ENCODE measurements at regions not wholly inside any gene's neighbourhood (a gene's known extent, or its start where the extent isn't known, plus 50 kb on each side); places are given as distances from the start of the nearest gene placed in this dataset.

DNA sequence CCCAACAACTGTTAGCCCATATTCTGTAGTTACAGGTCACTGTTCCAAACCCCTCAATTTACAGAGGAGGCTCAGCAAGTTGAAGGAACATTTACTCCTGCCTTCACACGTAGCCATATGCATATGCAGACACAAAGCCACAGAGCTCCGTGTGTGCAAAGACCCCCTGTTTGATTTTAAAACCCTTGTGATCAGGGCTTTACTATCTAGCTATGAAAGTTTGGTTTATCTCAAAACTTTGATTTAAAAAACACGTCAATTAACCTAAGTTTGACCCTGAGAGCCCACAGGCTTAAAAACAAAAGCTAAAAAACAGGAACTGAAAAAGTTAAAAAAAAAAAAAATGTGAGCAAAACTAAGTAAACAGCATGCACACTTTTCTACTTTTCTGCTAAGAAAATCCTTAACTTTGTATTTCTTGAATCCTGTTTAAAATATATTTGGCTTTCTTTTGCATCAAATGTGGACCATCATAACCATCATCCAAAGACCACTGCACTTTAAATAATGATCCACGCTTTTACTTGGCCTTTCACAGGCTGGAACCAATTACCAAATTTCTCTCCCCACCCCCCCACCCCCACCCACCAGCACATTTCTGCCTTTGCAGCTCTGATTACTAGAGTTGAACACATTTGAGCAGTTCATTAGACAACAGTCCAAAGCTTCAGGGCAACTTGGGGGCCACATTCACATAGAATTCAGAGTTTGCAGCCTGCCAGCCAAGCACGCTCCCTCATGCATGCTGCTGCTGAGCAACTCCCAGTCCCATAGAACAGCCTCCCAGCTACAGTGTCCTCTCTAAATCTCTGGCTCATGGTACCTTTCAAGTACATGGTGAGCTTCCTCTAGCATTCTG, 128.8 kb upstream of the MAP3K1 start:
- no peak for DNase-seq (ENCODE audit: low read depth)

DNA sequence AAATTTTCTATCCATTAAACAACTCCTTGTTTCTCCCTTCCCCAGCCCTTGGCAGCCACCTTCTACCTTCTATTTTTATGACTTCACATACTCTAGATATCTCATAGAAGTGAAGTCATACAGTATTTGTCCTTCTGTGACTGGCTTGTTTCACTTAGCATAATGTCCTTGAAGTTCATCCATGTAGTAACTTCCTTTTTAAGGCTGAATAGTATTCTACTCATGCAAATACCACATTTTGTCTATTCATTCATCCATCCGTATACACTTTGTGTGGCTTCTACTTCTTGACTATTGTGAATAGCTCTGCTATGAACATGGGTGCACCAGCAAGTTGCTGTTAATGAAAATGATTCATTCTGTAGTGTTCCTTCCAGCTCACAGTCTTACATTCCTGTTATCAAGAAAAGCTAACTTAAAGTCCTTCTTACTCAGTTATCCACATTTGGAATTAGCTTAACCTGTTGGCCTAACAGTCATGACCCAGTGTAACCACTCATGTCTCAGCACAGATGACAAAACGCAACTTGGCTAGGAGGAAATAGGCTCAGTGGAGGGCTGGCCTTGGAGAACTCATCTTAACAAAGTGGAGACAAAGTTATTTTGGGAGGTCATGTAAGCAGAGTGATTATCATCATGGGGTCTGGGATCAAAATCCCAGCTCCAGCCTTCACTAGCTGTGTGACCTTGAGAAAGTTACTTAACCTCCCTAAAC, 129.7 kb upstream of the MAP3K1 start:
- DNase-seq (ENCODE audit: low read depth): no peak

DNA sequence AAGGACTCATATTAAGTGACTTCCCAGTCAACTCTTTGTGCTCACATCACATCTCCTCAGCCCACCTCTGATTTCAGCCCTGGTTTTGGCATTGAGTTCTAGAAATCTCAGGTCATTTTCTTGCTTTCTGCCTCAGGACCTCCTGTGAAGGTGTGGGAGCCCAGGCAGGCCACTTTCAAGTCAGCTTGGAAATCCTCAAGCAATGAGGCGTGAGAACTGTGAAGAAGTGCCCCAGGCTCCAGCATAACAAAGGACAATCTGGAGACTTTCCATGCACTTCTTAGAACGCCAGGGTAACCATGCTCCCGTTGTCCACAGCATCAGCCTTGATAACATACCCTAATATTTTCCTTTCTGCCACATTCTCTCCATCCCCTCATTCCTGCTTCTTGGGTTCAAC, 131.2 kb upstream of the MAP3K1 start:
- DNase-seq (ENCODE audit: low read depth): no peak

DNA sequence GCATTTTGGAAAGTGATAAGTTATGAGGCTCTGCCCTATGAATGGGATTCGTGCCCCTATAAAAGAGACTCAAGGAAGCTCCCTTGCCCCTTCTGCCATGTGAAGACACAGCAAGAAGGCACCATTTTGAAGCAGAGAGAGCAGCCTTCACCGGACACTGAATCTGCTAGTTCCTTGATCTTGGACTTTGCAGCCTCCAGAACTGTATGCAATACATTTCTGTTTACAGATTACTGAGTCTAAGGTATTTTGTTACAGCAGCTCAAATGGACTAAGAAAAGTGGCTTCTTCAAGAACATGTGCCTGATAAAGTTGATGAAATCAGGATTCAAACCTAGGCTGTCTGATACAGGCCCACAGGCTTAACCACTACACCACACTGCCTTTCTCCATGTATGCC, 131.6 kb upstream of the MAP3K1 start:
- no peak for DNase-seq (ENCODE audit: low read depth)

DNA sequence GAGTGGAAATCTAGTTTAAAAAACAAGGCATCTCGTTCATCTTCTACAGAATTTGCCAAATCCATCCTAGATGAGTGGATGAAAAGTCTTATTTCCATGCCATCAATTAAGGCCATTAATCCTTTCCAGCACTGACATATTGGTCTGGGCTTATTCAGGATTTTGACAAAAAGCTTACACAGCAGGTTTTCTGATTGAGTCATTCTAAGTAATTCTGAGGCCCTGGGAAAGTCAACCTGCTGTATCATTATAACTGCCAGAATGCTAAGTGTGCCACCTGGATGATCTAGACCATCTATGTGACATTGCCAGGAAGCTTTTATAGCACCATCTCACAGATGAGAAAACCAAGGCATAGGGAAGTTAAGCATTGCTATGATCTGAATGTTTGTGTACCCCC, 132.1 kb upstream of the MAP3K1 start:
- no peak for DNase-seq (ENCODE audit: low read depth)

DNA sequence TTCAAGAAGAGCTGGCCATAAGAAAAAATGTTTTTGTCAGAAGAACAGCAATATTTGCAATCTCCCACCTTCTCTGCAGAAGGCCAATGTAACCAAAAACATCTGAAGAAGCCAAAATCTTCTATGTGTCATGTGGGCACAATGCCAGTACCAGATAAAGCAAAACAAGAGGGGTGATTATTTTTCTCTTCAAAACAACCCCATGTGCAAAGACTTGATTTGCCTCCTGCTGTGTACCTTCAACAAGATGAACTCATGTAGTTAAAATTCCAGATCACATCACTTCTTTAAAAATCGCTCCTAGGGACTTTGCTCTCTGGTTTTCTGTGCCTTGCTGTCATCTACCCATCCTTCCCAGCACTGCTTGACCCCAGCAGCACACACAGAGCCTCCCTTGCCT, 134.0 kb upstream of the MAP3K1 start:
- DNase-seq (ENCODE audit: low read depth): peak; percentile 31

DNA sequence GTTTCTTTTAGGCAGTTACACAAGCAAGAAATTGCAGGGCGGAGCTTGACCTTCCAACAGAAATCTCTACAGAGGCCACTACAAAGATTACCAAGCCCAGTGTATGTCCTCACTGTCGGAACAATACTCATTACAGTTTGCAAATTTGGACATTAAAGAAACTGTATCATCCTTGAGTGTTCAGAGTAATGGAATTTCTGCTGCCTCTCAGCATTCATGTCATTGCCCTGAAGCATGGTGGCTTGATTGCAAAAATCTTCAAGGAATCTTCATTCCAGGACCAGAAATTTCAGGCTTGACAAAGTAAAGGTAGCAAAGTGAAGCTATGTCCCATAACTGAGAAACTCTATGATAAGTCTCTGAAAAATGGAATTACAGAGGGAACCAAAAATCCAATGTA, 134.6 kb upstream of the MAP3K1 start:
- no peak for DNase-seq (ENCODE audit: low read depth)

DNA sequence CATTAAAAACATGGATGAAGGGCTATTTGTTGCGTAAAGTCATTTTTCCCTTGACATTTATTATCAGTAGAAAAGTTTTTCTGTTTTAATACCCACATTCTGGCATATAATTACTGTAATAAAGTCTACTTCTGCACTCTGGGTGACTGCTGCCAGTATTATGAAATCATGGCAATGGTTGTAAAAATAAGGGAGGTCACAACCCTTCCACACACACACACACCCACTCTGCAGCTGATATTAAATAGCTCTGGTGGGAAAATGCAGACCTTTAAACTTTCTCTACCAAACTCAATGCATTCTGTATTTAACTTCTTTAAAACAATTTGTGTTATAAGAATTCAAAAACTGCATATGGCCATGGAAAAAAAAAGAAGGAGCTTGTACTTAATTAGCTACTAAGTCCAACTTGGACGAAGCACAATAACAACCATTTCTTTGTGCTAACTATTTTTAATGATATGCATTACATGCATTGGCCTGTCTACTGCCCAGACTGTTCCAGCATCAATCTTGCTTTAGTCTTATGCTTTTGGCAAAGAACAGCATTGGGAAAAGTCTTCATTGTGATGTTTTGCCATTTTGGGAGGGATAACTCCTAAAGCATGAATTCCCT, 137.6 kb upstream of the MAP3K1 start:
- DNase-seq (ENCODE audit: low read depth): no peak

DNA sequence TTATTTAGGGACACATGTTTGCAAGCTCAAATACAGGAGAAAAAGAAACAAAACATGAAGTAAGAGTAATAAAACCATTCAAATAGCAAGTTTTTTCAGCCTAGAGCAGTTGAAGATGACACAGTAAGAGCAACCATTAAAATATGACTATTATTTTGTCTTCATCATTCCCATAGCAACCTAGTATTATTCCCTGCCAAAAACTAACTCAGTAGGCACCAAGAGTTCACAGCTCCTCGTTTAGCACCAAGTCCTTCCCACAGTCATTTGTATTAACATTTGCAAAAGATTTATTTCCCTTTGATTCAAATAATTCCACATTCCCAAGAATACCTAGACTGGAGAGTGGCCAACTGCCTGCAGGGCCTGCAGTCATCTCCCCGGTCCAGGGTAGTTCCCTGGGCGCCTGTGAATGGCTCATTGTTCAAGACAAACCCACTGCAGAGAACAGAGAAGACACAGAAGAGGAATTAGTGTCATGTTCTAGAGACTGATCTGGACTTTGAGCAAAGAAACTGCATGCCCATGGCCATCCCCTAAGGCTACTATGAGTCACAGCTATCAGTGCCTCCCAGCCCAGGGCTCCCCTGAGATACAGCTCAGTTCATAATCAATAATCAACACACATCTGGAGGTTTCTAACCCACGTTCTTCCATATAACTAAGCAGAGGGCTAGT, 139.1 kb upstream of the MAP3K1 start:
- no peak for DNase-seq (ENCODE audit: low read depth)

DNA sequence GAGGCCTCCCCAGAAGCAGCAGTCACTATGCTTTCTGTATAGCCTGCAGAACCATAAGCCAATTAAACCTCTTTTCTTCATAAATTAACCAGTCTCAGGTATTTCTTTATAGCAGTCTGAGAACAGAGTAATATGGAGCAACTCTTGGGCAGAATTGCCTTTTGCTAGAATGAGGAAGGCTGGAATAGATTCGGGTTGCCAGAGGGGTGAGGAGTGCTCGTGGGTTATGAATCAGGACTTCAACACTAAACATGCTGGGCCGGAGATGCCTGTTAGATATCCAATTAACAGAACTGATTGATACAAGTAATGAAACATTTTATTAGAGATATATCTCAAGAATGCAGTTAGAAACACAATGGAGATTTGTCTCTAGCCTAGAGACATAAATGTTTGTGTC, 140.9 kb upstream of the MAP3K1 start:
- DNase-seq (ENCODE audit: low read depth): no peak

DNA sequence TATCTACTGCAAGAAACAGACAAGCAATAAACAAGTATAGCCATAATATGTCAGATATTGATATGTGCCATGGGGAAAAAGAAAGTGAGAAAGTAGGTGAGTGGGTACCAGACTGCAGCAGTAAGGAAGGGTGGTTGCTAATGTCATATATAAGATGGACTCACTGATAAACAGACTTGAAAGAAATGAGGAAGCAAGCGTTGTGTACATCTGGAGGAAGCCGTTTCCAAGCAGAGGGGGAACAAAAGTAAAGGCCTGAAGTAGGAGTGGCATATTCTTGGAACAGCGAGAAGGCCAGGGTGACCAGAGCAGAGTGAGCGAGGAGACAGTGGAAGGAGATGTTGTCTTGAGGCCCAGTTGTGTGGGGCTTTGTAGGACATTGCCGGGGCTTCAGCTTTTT, 142.2 kb upstream of the MAP3K1 start:
- DNase-seq (ENCODE audit: low read depth): no peak

DNA sequence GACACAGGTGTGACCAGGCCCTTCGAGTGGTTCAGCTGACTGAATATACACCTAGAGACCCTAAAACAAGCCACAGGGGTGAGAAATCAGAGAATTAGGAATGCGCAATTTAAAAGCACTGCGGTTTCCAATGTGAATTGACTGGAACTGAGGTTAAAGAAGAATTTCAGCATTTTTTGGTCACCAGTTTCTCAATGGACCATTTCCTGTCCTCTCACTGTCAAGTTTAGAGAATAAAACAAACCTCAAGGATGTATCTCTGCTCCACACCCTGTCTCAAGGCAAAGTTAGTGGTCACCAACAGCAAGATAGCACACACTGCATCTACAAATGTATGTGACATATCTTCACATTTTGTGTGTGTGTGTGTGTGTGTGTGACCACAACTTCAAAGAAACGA, 143.8 kb upstream of the MAP3K1 start:
- DNase-seq (ENCODE audit: low read depth): no peak

DNA sequence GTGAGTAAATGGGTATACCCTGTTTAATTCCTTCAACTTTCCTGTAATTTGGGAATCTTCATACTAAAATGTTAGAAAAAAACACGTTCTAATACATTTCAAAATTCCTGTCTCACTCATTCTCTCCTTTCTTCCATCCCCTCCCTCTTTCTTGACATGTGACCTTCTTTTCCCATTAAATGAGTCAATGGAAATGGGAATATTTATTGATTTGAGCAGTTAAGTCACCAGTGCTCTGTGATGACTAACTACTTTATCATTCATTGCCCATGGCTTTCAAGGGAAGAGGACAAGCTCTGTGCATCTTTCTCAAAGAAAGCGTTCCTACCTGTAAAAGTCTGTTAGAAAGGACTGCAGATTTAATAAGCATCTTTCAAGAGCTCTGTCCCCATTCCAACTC, 144.4 kb upstream of the MAP3K1 start:
- DNase-seq (ENCODE audit: low read depth): no peak

DNA sequence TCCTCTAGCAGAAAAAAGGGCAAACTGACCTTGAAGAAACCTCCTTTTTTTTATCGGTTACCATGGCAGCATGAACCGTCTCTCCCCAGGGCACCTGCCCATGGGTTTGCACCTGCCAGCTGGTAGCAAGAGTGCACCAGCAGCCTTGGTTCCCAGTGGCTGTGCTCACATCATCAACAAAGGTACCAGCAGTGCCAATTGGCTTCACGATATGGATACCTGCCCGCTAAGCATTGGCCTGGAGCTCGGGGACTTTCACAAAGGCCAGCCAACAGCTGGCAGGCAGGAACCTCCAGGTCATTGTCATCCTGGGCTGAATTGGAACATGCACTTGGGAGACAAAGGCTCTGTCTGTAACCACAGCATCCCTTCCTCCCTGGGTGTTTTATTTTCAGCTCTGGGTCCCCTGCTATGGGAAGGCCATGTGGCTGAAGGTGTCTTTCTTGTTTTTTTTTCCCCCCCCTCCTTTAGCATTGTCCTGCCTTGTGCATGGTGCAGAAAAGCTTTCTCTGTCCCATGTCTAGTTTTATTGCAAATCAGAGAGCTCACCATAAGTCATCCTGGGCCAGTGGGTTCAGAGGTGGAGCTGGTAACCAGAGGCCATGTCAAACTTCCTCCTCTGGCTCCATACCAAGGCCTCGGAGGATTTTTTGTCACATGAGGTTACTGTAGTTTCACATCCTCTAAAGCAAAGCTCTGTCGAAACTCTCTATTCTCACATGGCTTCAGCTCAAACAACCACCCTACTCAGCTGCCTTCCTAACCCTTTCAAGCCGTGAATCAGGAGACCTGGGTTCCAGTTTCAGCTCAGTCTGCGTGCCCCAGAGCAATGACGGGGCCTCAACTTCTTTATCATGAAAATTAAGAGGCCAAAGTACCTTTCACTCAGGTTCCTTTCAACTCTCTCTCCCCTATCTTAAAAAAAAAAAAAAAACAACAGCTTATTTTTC, 145.5 kb upstream of the MAP3K1 start:
- no peak for DNase-seq (ENCODE audit: low read depth)

DNA sequence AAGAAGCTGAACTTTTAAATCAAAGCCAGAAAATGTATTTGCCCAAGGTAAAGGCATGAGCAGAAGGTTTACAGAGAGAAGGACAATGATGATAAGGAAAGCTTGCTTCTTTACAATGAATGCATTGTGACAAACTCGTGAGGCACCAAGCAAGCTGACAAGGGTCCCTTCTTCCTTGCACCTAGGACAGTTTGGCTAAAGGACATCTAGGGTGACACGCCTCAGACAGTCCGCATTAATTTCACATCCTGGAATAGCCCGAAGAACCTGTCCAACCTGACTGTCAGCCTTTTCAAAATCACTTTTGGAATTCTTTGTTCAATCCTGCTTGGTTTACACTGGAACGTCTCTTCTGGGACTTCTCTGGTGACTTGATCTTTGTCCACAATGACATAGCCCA, 146.4 kb upstream of the MAP3K1 start:
- DNase-seq (ENCODE audit: low read depth): no peak

DNA sequence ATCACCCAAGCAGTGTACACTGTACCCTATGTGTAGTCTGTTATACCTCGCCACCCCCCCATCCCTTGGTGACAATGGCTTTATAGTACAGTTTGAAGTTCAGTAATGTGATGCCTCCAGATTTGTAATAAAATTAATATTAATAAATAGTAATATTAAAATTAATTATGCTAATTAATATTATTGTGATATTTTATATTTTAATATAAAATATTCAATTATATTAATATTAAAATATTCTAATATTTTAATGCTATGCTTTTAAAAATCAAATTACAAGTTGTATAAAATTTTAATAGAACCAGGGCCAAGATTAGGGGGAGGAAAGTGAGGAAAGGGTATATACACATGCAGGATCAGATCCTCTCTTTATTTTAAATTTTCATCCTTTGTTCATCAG, 147.7 kb upstream of the MAP3K1 start:
- no peak for DNase-seq (ENCODE audit: low read depth)

DNA sequence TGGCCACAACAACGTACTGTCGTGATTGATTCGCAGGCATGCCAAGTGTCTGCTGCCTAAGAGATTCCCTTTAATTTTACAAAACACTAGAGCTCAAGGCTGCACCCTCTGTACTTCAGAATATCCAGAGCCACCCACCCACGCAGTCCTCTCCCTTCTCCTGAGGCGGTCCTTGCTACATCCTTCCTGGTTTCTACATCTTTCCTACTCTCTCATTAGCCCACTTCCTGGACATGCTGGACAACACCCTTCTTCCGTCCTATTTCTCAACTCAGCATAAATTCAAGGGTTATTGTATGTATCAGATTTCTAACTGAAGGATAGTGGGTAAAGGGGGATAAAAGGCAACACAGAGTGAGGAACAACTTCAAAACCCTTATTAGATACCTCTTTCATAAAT, 148.4 kb upstream of the MAP3K1 start:
- DNase-seq (ENCODE audit: low read depth): no peak

DNA sequence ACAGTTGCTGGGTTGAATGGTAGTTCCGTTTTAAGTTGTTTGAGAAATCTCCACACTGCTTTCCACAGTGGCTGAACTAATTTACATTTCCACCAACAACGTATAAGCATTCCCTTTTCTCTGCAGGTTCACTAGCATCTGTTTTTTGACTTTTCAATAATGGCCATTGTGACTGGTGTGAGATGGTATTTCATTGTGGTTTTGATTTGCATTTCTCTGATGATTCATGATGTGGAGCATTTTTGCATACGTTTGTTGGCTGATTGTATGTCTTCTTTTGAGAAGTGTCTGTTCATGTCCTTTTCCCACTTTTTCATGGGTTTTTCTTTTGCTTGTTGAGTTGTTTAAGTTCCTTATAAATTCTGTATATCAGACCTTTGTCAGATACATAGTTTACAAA, 150.2 kb upstream of the MAP3K1 start:
- DNase-seq (ENCODE audit: low read depth): peak; percentile 33

DNA sequence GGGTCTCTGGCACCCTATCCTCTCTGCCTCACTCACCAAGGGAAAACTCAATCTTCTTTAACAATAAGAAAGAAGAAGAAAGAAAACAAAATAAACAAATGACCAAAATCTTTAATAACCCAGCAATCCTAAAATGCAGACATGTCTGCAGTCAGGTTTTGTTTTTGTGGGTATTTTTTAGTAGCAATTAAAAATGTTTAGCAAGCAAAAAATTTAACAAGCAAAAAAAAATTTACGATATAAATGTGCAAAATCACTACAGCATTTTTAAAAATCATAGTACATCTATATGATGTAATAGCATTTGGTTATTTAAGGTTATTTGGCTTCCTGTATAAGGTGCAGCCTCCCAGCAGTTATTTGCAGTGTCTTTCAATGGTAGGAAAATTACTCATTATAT, 151.3 kb upstream of the MAP3K1 start:
- no peak for DNase-seq (ENCODE audit: low read depth)

DNA sequence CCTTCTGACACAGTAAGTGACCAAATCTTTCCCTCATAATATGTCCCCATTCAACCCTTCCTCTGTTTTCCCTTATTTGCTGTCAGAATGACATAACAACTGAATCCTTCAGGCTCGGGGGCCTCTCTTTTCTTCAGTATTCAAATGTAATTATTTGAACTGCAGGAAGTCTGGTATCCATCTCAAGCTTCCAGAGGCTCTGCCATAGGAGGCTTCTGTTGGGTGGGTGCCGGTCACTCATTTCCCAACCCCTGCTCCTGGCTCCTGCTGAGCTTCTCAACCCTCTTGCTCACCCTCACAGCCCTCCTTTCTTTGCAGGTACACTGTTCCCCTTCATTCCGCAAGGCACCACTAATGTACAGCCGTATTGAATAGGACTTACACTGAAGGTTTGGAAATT, 151.8 kb upstream of the MAP3K1 start:
- DNase-seq (ENCODE audit: low read depth): no peak

DNA sequence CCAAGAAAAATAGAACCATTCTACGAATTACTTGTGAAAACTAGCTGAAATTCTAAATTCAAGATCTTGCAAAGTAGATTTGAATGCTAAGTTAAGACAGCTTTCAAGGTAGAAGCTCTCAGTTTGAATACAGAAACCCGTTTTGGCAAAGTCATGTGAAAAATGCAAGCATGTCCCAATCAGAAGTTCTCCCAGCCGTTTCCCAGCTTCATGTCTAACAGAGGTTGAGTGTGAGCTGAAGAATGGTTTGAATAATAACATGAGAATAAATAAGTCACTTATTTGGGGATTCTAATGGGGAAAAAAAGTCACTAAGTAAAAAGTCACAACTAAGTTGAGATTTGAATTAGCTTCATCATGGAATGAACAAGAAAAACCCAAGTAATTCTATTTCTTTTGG, 152.5 kb upstream of the MAP3K1 start:
- DNase-seq (ENCODE audit: low read depth): no peak

All from Daoy (cell line).